Astrocyte of the spinal cord (primary cell): ENCODE measurements at regions not wholly inside any gene's neighbourhood (a gene's known extent, or its start where the extent isn't known, plus 50 kb on each side); places are given as distances from the start of the nearest gene placed in this dataset.

Source experiments
- DNase-seq: peaks from one replicate; pipeline ENCODE4 v3.0.0; 2011; ENCODE audit warnings: low read depth, low spot score
- H3K4me3 ChIP-seq: 2 replicates; pipeline ENCODE4 v1.5.1; 2011; ENCODE audit warnings: low read depth, mild to moderate bottlenecking, low read length, moderate library complexity
- CTCF ChIP-seq: IDR thresholded peaks from 2 replicates; pipeline ENCODE4 v1.5.1; 2012; ENCODE audit warnings: low read depth, mild to moderate bottlenecking, low read length, inconsistent platforms
- in situ Hi-C: cut with HindIII; loops from 2 replicates; pipeline ENCODE4 v1.10.0; 2017; ENCODE audit warnings: low sequenced_read_pairs

- no peak overlapping the region for H3K4me3 ChIP-seq
- no peak for DNase-seq
- TF ChIP-seq CTCF = no peak
- in situ Hi-C loops = no loop called here
Observed at GRCh38 chr11:116124922-116125714, 620.9 kb upstream of the CADM1 start.

- DNase-seq = no peak
- TF ChIP-seq CTCF = no peak
- no peak overlapping the region for H3K4me3 ChIP-seq
- in situ Hi-C loops = no loop called here
Observed at GRCh38 chr11:116123739-116124138, 619.5 kb upstream of the CADM1 start.

- DNase-seq = no peak
- H3K4me3 ChIP-seq = no peak overlapping the region
- TF ChIP-seq CTCF = no peak
- in situ Hi-C loops = no loop called here
Observed at GRCh38 chr11:116122697-116123472, 618.7 kb upstream of the CADM1 start.

GRCh38 chr11:116119158-116119557, 614.9 kb upstream of the CADM1 start:
- TF ChIP-seq CTCF = no peak

GRCh38 chr11:116118138-116118470, 613.9 kb upstream of the CADM1 start:
- in situ Hi-C loops = no loop called here
- H3K4me3 ChIP-seq = no peak overlapping the region
- TF ChIP-seq CTCF = no peak
- DNase-seq = no peak

More at GRCh38 chr11:116119158-116119557, 614.9 kb upstream of the CADM1 start:
- in situ Hi-C loops = no loop called here
- no peak for DNase-seq
- no peak overlapping the region for H3K4me3 ChIP-seq

GRCh38 chr11:116117331-116118137, 613.3 kb upstream of the CADM1 start:
- DNase-seq = no peak
- H3K4me3 ChIP-seq = no peak overlapping the region
- TF ChIP-seq CTCF = no peak
- in situ Hi-C loops = no loop called here
